ENCODE measurements at regions not wholly inside any gene's neighbourhood (a gene's known extent, or its start where the extent isn't known, plus 50 kb on each side); places are given as distances from the start of the nearest gene placed in this dataset.

GRCh38 chr13:26998292-26998691 lies 173.3 kb downstream of the USP12 start:
- Mint-ChIP-seq H3K4me1 (ENCODE audit: low read depth) (peaks cover 8% of the 10 kb centered on the region), H3K27me3 (ENCODE audit: insufficient read depth) (peaks cover 8% of the 10 kb centered on the region), H3K36me3 (ENCODE audit: low read depth) (no peaks in the 10 kb centered on the region), H3K9me3 (no peaks in the 10 kb centered on the region), H3K27ac (no peak overlapping the region), H3K4me3 (no peak overlapping the region)
- intact Hi-C loops (cut with micrococcal nuclease): no loop called here
- DNase-seq (ENCODE audit: low spot score): no peak

GRCh38 chr13:26996965-26997752 lies 174.5 kb downstream of the USP12 start:
- intact Hi-C loops (cut with micrococcal nuclease): loop anchor here (1.0 kb wide), 2 partner anchors 26 to 134 kb away; no protein-coding TSS in a partner anchor
- DNase-seq (ENCODE audit: low spot score): no peak
- Mint-ChIP-seq H3K4me1 (ENCODE audit: low read depth) (peaks cover 8% of the 10 kb centered on the region), H3K4me3 (peak overlapping the region; percentile 34), H3K27me3 (ENCODE audit: insufficient read depth) (peaks cover 8% of the 10 kb centered on the region), H3K9me3 (no peaks in the 10 kb centered on the region), H3K36me3 (ENCODE audit: low read depth) (no peaks in the 10 kb centered on the region), H3K27ac (peak overlapping the region; percentile 49)

GRCh38 chr13:26995159-26995558 lies 176.5 kb downstream of the USP12 start:
- Mint-ChIP-seq H3K4me1 (ENCODE audit: low read depth) (peaks cover 8% of the 10 kb centered on the region), H3K27ac (no peak overlapping the region), H3K9me3 (no peaks in the 10 kb centered on the region), H3K27me3 (ENCODE audit: insufficient read depth) (peaks cover 6% of the 10 kb centered on the region), H3K4me3 (no peak overlapping the region), H3K36me3 (ENCODE audit: low read depth) (no peaks in the 10 kb centered on the region)
- intact Hi-C loops (cut with micrococcal nuclease): no loop called here
- no peak for DNase-seq (ENCODE audit: low spot score)

GRCh38 chr13:26993780-26994179 lies 177.8 kb downstream of the USP12 start:
- no peaks in the 10 kb centered on the region for H3K36me3 Mint-ChIP-seq (ENCODE audit: low read depth)
- H3K4me1 Mint-ChIP-seq (ENCODE audit: low read depth): peaks cover 8% of the 10 kb centered on the region
- no peak overlapping the region for H3K27ac Mint-ChIP-seq
- intact Hi-C loops (cut with micrococcal nuclease): no loop called here
- no peak overlapping the region for H3K4me3 Mint-ChIP-seq
- H3K27me3 Mint-ChIP-seq (ENCODE audit: insufficient read depth): peaks cover 7% of the 10 kb centered on the region
- no peaks in the 10 kb centered on the region for H3K9me3 Mint-ChIP-seq
- DNase-seq (ENCODE audit: low spot score): no peak

- H3K27ac Mint-ChIP-seq: no peak overlapping the region
- no peaks in the 10 kb centered on the region for H3K9me3 Mint-ChIP-seq
- no peaks in the 10 kb centered on the region for H3K36me3 Mint-ChIP-seq (ENCODE audit: low read depth)
- H3K4me3 Mint-ChIP-seq: no peak overlapping the region
- peaks cover 6% of the 10 kb centered on the region for H3K27me3 Mint-ChIP-seq (ENCODE audit: insufficient read depth)
- DNase-seq (ENCODE audit: low spot score): no peak
- H3K4me1 Mint-ChIP-seq (ENCODE audit: low read depth): peaks cover 8% of the 10 kb centered on the region
- intact Hi-C loops (cut with micrococcal nuclease): no loop called here
Observed at GRCh38 chr13:26992951-26993719, 178.5 kb downstream of the USP12 start.

- intact Hi-C loops (cut with micrococcal nuclease): no loop called here
- no peak for DNase-seq (ENCODE audit: low spot score)
- Mint-ChIP-seq H3K4me1 (ENCODE audit: low read depth) (no peaks in the 10 kb centered on the region), H3K27me3 (ENCODE audit: insufficient read depth) (peaks cover 6% of the 10 kb centered on the region), H3K36me3 (ENCODE audit: low read depth) (no peaks in the 10 kb centered on the region), H3K27ac (no peak overlapping the region), H3K4me3 (no peak overlapping the region), H3K9me3 (no peaks in the 10 kb centered on the region)
Observed at GRCh38 chr13:26991508-26992181, 180.0 kb downstream of the USP12 start.

GRCh38 chr13:26989957-26990713 lies 181.5 kb downstream of the USP12 start:
- Mint-ChIP-seq H3K4me3 (no peak overlapping the region), H3K27me3 (ENCODE audit: insufficient read depth) (peaks cover 6% of the 10 kb centered on the region), H3K36me3 (ENCODE audit: low read depth) (no peaks in the 10 kb centered on the region), H3K9me3 (no peaks in the 10 kb centered on the region), H3K4me1 (ENCODE audit: low read depth) (peaks cover 4% of the 10 kb centered on the region), H3K27ac (no peak overlapping the region)
- intact Hi-C loops (cut with micrococcal nuclease): no loop called here
- no peak for DNase-seq (ENCODE audit: low spot score)

GRCh38 chr13:26989261-26989956 lies 182.2 kb downstream of the USP12 start:
- Mint-ChIP-seq H3K4me3 (no peak overlapping the region), H3K4me1 (ENCODE audit: low read depth) (peaks cover 6% of the 10 kb centered on the region), H3K9me3 (no peaks in the 10 kb centered on the region), H3K27me3 (ENCODE audit: insufficient read depth) (peaks cover 8% of the 10 kb centered on the region), H3K27ac (no peak overlapping the region), H3K36me3 (ENCODE audit: low read depth) (no peaks in the 10 kb centered on the region)
- no peak for DNase-seq (ENCODE audit: low spot score)
- intact Hi-C loops (cut with micrococcal nuclease): no loop called here

GRCh38 chr13:26988059-26988769 lies 183.4 kb downstream of the USP12 start:
- Mint-ChIP-seq H3K27ac (no peak overlapping the region), H3K27me3 (ENCODE audit: insufficient read depth) (peaks cover 8% of the 10 kb centered on the region), H3K36me3 (ENCODE audit: low read depth) (no peaks in the 10 kb centered on the region), H3K4me1 (ENCODE audit: low read depth) (peaks cover 14% of the 10 kb centered on the region), H3K9me3 (no peaks in the 10 kb centered on the region), H3K4me3 (no peak overlapping the region)
- no peak for DNase-seq (ENCODE audit: low spot score)
- intact Hi-C loops (cut with micrococcal nuclease): no loop called here

GRCh38 chr13:26987486-26988013 lies 184.1 kb downstream of the USP12 start:
- intact Hi-C loops (cut with micrococcal nuclease): no loop called here
- H3K27me3 Mint-ChIP-seq (ENCODE audit: insufficient read depth): peaks cover 8% of the 10 kb centered on the region
- no peak overlapping the region for H3K27ac Mint-ChIP-seq
- H3K4me1 Mint-ChIP-seq (ENCODE audit: low read depth): peaks cover 19% of the 10 kb centered on the region
- no peaks in the 10 kb centered on the region for H3K36me3 Mint-ChIP-seq (ENCODE audit: low read depth)
- H3K9me3 Mint-ChIP-seq: no peaks in the 10 kb centered on the region
- no peak for DNase-seq (ENCODE audit: low spot score)
- H3K4me3 Mint-ChIP-seq: no peak overlapping the region

GRCh38 chr13:26985285-26985878 lies 186.2 kb downstream of the USP12 start:
- Mint-ChIP-seq H3K27me3 (ENCODE audit: insufficient read depth) (peaks cover 7% of the 10 kb centered on the region), H3K4me3 (no peak overlapping the region), H3K4me1 (ENCODE audit: low read depth) (peaks cover 19% of the 10 kb centered on the region), H3K27ac (no peak overlapping the region), H3K9me3 (no peaks in the 10 kb centered on the region), H3K36me3 (ENCODE audit: low read depth) (no peaks in the 10 kb centered on the region)
- intact Hi-C loops (cut with micrococcal nuclease): loop anchor here (1.0 to 2.0 kb wide), 7 partner anchors 185 to 999 kb away; partner anchors contain the start of genes RPL21 and USP12
- peak; percentile 61 for DNase-seq (ENCODE audit: low spot score)
